H9 (cell line): ENCODE measurements at regions not wholly inside any gene's neighbourhood (a gene's known extent, or its start where the extent isn't known, plus 50 kb on each side); places are given as distances from the start of the nearest gene placed in this dataset.

Experiments
- DNase-seq: peaks from one replicate; pipeline ENCODE4 v3.0.0-alpha.2; 2017
- H2AFZ ChIP-seq: one replicate; pipeline ENCODE4 v1.6.1; 2013; ENCODE audit warnings: mild to moderate bottlenecking, low read length, control low read depth, moderate library complexity
- H2AK5ac ChIP-seq: 2 replicates; pipeline ENCODE4 v1.6.1; 2013; ENCODE audit warnings: low read length, control low read depth, mixed read lengths; ENCODE audit not compliant: insufficient read length
- H2BK120ac ChIP-seq: one replicate; pipeline ENCODE4 v1.6.1; 2013; ENCODE audit warnings: low read depth, mild to moderate bottlenecking, low read length, control low read depth, inconsistent platforms; ENCODE audit not compliant: poor library complexity, severe bottlenecking
- H2BK12ac ChIP-seq: 2 replicates; pipeline ENCODE4 v1.6.1; 2013; ENCODE audit warnings: low read length, control low read depth, mixed read lengths, low read depth; ENCODE audit not compliant: insufficient read length
- H2BK15ac ChIP-seq: 2 replicates; pipeline ENCODE4 v1.6.1; 2013; ENCODE audit warnings: low read depth, low read length, control low read depth
- H2BK20ac ChIP-seq: one replicate; pipeline ENCODE4 v1.6.1; 2013; ENCODE audit warnings: low read depth, mild to moderate bottlenecking, low read length, control low read depth, inconsistent platforms; ENCODE audit not compliant: poor library complexity, severe bottlenecking
- H2BK5ac ChIP-seq: 2 replicates; pipeline ENCODE4 v1.6.1; 2013; ENCODE audit warnings: low read length, control low read depth, mixed read lengths; ENCODE audit not compliant: insufficient read length
- H3K14ac ChIP-seq: 2 replicates; pipeline ENCODE4 v1.6.1; 2013; ENCODE audit warnings: low read length, control low read depth; ENCODE audit not compliant: insufficient read depth
- H3K18ac ChIP-seq: 2 replicates; pipeline ENCODE4 v1.6.1; 2013; ENCODE audit warnings: low read depth, mild to moderate bottlenecking, mixed read lengths, low read length, control low read depth; ENCODE audit not compliant: insufficient read length
- H3K23ac ChIP-seq: 2 replicates; pipeline ENCODE4 v1.6.1; 2013; ENCODE audit warnings: low read length, control low read depth, mixed read lengths, low read depth; ENCODE audit not compliant: insufficient read length
- H3K23me2 ChIP-seq: 2 replicates; pipeline ENCODE4 v1.6.1; 2013; ENCODE audit warnings: low read depth, mild to moderate bottlenecking, mixed read lengths, low read length, control low read depth; ENCODE audit not compliant: insufficient read length, poor library complexity, severe bottlenecking
- H3K27ac ChIP-seq: 2 replicates; pipeline ENCODE4 v1.5.1; 2013; ENCODE audit warnings: low read length, control low read depth, mixed read lengths, low read depth; ENCODE audit not compliant: insufficient read length
- H3K27me3 ChIP-seq: 2 replicates; pipeline ENCODE4 v1.6.1; 2013; ENCODE audit warnings: low read length, control low read depth, inconsistent platforms; ENCODE audit not compliant: insufficient read depth
- H3K4ac ChIP-seq: 2 replicates; pipeline ENCODE4 v1.6.1; 2013; ENCODE audit warnings: low read depth, mild to moderate bottlenecking, control low read depth, inconsistent platforms, low read length, moderate library complexity
- H3K4me1 ChIP-seq: 2 replicates; pipeline ENCODE4 v1.6.1; 2013; ENCODE audit warnings: low read length, control low read depth, inconsistent platforms; ENCODE audit not compliant: insufficient read depth
- H3K4me2 ChIP-seq: 2 replicates; pipeline ENCODE4 v1.6.1; 2013; ENCODE audit warnings: low read length, control low read depth, mixed read lengths; ENCODE audit not compliant: insufficient read length, insufficient read depth
- H3K56ac ChIP-seq: 2 replicates; pipeline ENCODE4 v1.6.1; 2013; ENCODE audit warnings: low read depth, mild to moderate bottlenecking, mixed read lengths, low read length, control low read depth; ENCODE audit not compliant: insufficient read length
- H3K79me1 ChIP-seq: 2 replicates; pipeline ENCODE4 v1.6.1; 2013; ENCODE audit warnings: low read depth, mild to moderate bottlenecking, moderate library complexity, low read length, control low read depth, inconsistent platforms; ENCODE audit not compliant: insufficient read depth, poor library complexity, severe bottlenecking
- H3K79me2 ChIP-seq: 2 replicates; pipeline ENCODE4 v1.6.1; 2013; ENCODE audit warnings: low read length, control low read depth, inconsistent platforms; ENCODE audit not compliant: insufficient read depth
- H3K9ac ChIP-seq: 2 replicates; pipeline ENCODE4 v1.6.1; 2013; ENCODE audit warnings: low read length, control low read depth, mixed read lengths; ENCODE audit not compliant: insufficient read length; ENCODE audit errors: extremely low read depth
- H3K9me3 ChIP-seq: one replicate; pipeline ENCODE4 v1.6.1; 2013; ENCODE audit warnings: low read depth, low read length, inconsistent platforms; ENCODE audit not compliant: control insufficient read depth
- H3T11ph ChIP-seq: one replicate; pipeline ENCODE4 v1.6.1; 2013; ENCODE audit warnings: mild to moderate bottlenecking, low read length, control low read depth, inconsistent platforms
- H4K20me1 ChIP-seq: one replicate; pipeline ENCODE4 v1.6.1; 2013; ENCODE audit not compliant: control insufficient read depth, insufficient read length, insufficient read depth
- H4K5ac ChIP-seq: 2 replicates; pipeline ENCODE4 v1.6.1; 2013; ENCODE audit warnings: low read depth, mild to moderate bottlenecking, mixed read lengths, low read length, control low read depth; ENCODE audit not compliant: insufficient read length
- H4K8ac ChIP-seq: replicated peaks from 2 replicates; pipeline ENCODE4 v1.6.1; 2013; ENCODE audit warnings: low read length, control low read depth, mixed read lengths, low read depth; ENCODE audit not compliant: insufficient read length
- H4K91ac ChIP-seq: 2 replicates; pipeline ENCODE4 v1.6.1; 2013; ENCODE audit warnings: low read depth, mild to moderate bottlenecking, moderate library complexity, mixed read lengths, low read length, control low read depth; ENCODE audit not compliant: insufficient read length
- H3K27ac Mint-ChIP-seq, 3 experiments: 2 replicates in 2 of 3; 3 replicates in 1 of 3; pipeline ENCODE4 v1.8.0; 2020 to 2021; ENCODE audit warnings: mixed read lengths in 3 of 3, mild to moderate bottlenecking in 1 of 3, moderate library complexity in 1 of 3
- H3K27me3 Mint-ChIP-seq: 2 replicates; pipeline ENCODE4 v1.8.0; 2021; ENCODE audit warnings: low read depth, mild to moderate bottlenecking, moderate library complexity, mixed read lengths
- H3K36me3 Mint-ChIP-seq, 3 experiments: 2 replicates in 2 of 3; 3 replicates in 1 of 3; pipeline ENCODE4 v1.8.0; 2020 to 2021; ENCODE audit warnings: low read depth in 3 of 3, mixed read lengths in 3 of 3; ENCODE audit not compliant: insufficient read depth in 1 of 3
- H3K4me1 Mint-ChIP-seq, 2 experiments: 2 replicates each; pipeline ENCODE4 v1.8.0; 2020; ENCODE audit warnings: mixed read lengths in 2 of 2
- H3K4me3 Mint-ChIP-seq, 2 experiments: 2 replicates in 1 of 2; 3 replicates in 1 of 2; pipeline ENCODE4 v1.8.0; 2020 to 2021; ENCODE audit warnings: mild to moderate bottlenecking in 2 of 2, mixed read lengths in 2 of 2, moderate library complexity in 1 of 2
- H3K9me3 Mint-ChIP-seq, 2 experiments: 2 replicates in 1 of 2; 3 replicates in 1 of 2; pipeline ENCODE4 v1.8.0; 2020; ENCODE audit warnings: mild to moderate bottlenecking in 2 of 2, mixed read lengths in 2 of 2, moderate library complexity in 1 of 2
- WGBS: extraction: QIAGEN DNeasy Blood & Tissue Kit; methylation state at CpG from one replicate; pipeline ENCODE4 v1.1.7; 2013; ENCODE audit warnings: missing lambda C conversion rate, low lambda C conversion rate, mixed read lengths; ENCODE audit not compliant: insufficient read length; ENCODE audit errors: extremely low coverage; 5-methylcytosine and 5-hydroxymethylcytosine counted together
- TF ChIP-seq, protein P1 (sequence below): fragments of 200-600 bp; sonication (generic); conservative IDR thresholded peaks from 3 replicates; pipeline ENCODE4 v1.8.0; 2021; ENCODE audit warnings: antibody characterized with exemption, mild to moderate bottlenecking

- no peak overlapping the region for H3K27ac ChIP-seq
- no peak overlapping the region for H3T11ph ChIP-seq
- no peak overlapping the region for H3K4me3 Mint-ChIP-seq
- H2AK5ac ChIP-seq = no peak overlapping the region
- no peak overlapping the region for H4K91ac ChIP-seq
- DNase-seq = no peak
- H2BK20ac ChIP-seq = no peak overlapping the region
- no peak overlapping the region for H2BK15ac ChIP-seq
- no peak overlapping the region for H2AFZ ChIP-seq
- no peak overlapping the region for H4K8ac ChIP-seq
- H3K27ac Mint-ChIP-seq = no peak overlapping the region
- TF ChIP-seq, protein P1, sequence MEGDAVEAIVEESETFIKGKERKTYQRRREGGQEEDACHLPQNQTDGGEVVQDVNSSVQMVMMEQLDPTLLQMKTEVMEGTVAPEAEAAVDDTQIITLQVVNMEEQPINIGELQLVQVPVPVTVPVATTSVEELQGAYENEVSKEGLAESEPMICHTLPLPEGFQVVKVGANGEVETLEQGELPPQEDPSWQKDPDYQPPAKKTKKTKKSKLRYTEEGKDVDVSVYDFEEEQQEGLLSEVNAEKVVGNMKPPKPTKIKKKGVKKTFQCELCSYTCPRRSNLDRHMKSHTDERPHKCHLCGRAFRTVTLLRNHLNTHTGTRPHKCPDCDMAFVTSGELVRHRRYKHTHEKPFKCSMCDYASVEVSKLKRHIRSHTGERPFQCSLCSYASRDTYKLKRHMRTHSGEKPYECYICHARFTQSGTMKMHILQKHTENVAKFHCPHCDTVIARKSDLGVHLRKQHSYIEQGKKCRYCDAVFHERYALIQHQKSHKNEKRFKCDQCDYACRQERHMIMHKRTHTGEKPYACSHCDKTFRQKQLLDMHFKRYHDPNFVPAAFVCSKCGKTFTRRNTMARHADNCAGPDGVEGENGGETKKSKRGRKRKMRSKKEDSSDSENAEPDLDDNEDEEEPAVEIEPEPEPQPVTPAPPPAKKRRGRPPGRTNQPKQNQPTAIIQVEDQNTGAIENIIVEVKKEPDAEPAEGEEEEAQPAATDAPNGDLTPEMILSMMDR = no peak
- WGBS = no CpG with 5 or more reads among the region's 1 CpG
- H3K79me1 ChIP-seq = no peaks in the 10 kb centered on the region
- no peak overlapping the region for H3K23ac ChIP-seq
- H4K5ac ChIP-seq = no peak overlapping the region
- peaks cover 3% of the 10 kb centered on the region; the same call in 1 of the 2 replicates for H3K4me1 ChIP-seq
- no peaks in the 10 kb centered on the region for H3K23me2 ChIP-seq
- H3K14ac ChIP-seq = no peak overlapping the region
- no peaks in the 10 kb centered on the region for H4K20me1 ChIP-seq
- no peak overlapping the region for H3K56ac ChIP-seq
- H3K4me2 ChIP-seq = no peak overlapping the region
- peaks cover 0 to under 1% (median 0%) of the 10 kb centered on the region in 3 experiments; a peak in 1 of 7 replicates for H3K36me3 Mint-ChIP-seq
- no peaks in the 10 kb centered on the region for H3K9me3 Mint-ChIP-seq
- H2BK5ac ChIP-seq = no peak overlapping the region
- H3K9ac ChIP-seq = no peak overlapping the region
- H3K4ac ChIP-seq = no peak overlapping the region
- no peaks in the 10 kb centered on the region for H3K79me2 ChIP-seq
- no peak overlapping the region for H2BK120ac ChIP-seq
- H2BK12ac ChIP-seq = no peak overlapping the region
- H3K27me3 Mint-ChIP-seq = no peaks in the 10 kb centered on the region
- no peaks in the 10 kb centered on the region for H3K9me3 ChIP-seq
- H3K27me3 ChIP-seq = no peaks in the 10 kb centered on the region
- H3K4me1 Mint-ChIP-seq = peaks cover 40 to 41% of the 10 kb centered on the region in 2 experiments
- no peak overlapping the region for H3K18ac ChIP-seq
Observed at GRCh38 chr5:126014676-126015075, 408.5 kb upstream of the GRAMD2B start.
